H1 (cell line): ENCODE measurements at regions not wholly inside any gene's neighbourhood (a gene's known extent, or its start where the extent isn't known, plus 50 kb on each side); places are given as distances from the start of the nearest gene placed in this dataset.

ENCODE experiments used
- CTCF ChIA-PET: fragments of 300-600 bp; sonication (Branson Sonifier 250); formaldehyde crosslinking; loops from one replicate; lab custom pipeline; 2021; ENCODE audit not compliant: partially characterized antibody; lab: Charles Lee
- POLR2A ChIA-PET: fragments of 300-600 bp; sonication (Branson Sonifier 250); formaldehyde crosslinking; loops from one replicate; lab custom pipeline; 2021; ENCODE audit warnings: inconsistent platforms; ENCODE audit not compliant: partially characterized antibody; lab: Charles Lee
- DNase-seq, 2 experiments: peaks; one replicate each; pipeline versions ENCODE4 v3.0.0 to v3.0.0-alpha.2; 2010 to 2022; ENCODE audit warnings: low spot score in 2 of 2, low read depth in 1 of 2, mixed read lengths in 1 of 2
- FAIRE-seq: peaks from 2 replicates; lab custom pipeline; 2011; peaks lifted over from hg19 to GRCh38; lab: Jason Lieb, UNC
- H2AFZ ChIP-seq: 2 replicates; pipeline ENCODE4 v1.8.1; 2012; ENCODE audit warnings: low read length, inconsistent platforms
- H2AK5ac ChIP-seq: 2 replicates; pipeline ENCODE4 v1.6.1; 2013; ENCODE audit warnings: low read depth, low read length
- H2BK120ac ChIP-seq: replicated peaks from 2 replicates; pipeline ENCODE3; 2013; ENCODE audit warnings: low read depth, low read length, inconsistent platforms
- H2BK12ac ChIP-seq: 2 replicates; pipeline ENCODE4 v1.6.1; 2013; ENCODE audit warnings: low read depth, low read length
- H2BK15ac ChIP-seq: 2 replicates; pipeline ENCODE4 v1.6.1; 2013; ENCODE audit warnings: low read length
- H2BK20ac ChIP-seq: 2 replicates; pipeline ENCODE4 v1.6.1; 2013; ENCODE audit warnings: low read length
- H2BK5ac ChIP-seq: 2 replicates; pipeline ENCODE4 v1.6.1; 2013; ENCODE audit warnings: low read depth, low read length
- H3K14ac ChIP-seq: 2 replicates; pipeline ENCODE4 v1.6.1; 2013; ENCODE audit warnings: inconsistent platforms; ENCODE audit not compliant: insufficient read length
- H3K18ac ChIP-seq: 2 replicates; pipeline ENCODE4 v1.6.1; 2013; ENCODE audit warnings: low read length; ENCODE audit errors: extremely low read depth
- H3K23ac ChIP-seq: 2 replicates; pipeline ENCODE4 v1.6.1; 2013; ENCODE audit warnings: inconsistent platforms; ENCODE audit not compliant: insufficient read length
- H3K23me2 ChIP-seq: 2 replicates; pipeline ENCODE4 v1.6.1; 2013; ENCODE audit warnings: low read depth, low read length
- H3K27ac ChIP-seq: 2 replicates; pipeline ENCODE4 v1.6.1; 2011; ENCODE audit warnings: low read depth, low read length, inconsistent platforms
- H3K27me3 ChIP-seq, 4 experiments: replicated peaks in 1 of 4; 1 replicate in 1 of 4; 2 replicates in 3 of 4; pipeline versions ENCODE4 v1.6.1 to v1.8.1; 2011 to 2013; ENCODE audit warnings: low read length in 3 of 4, mild to moderate bottlenecking in 3 of 4, inconsistent platforms in 2 of 4, mixed read lengths in 2 of 4, moderate library complexity in 1 of 4; ENCODE audit not compliant: control insufficient read depth in 3 of 4, insufficient read depth in 3 of 4; ENCODE audit errors: extremely low read depth in 1 of 4
- H3K36me3 ChIP-seq, 4 experiments: 2 replicates each; pipeline versions ENCODE4 v1.6.1 to v1.8.1; 2011 to 2013; ENCODE audit warnings: mild to moderate bottlenecking in 4 of 4, low read length in 3 of 4, moderate library complexity in 2 of 4, control low read depth in 1 of 4, inconsistent platforms in 1 of 4; ENCODE audit not compliant: insufficient read depth in 4 of 4, control insufficient read depth in 2 of 4
- H3K4ac ChIP-seq: replicated peaks from 2 replicates; pipeline ENCODE3; 2013; ENCODE audit warnings: low read length, low read depth, mixed read lengths, inconsistent platforms; ENCODE audit not compliant: insufficient read length
- H3K4me1 ChIP-seq, 4 experiments: replicated peaks in 1 of 4; 1 replicate in 1 of 4; 2 replicates in 3 of 4; pipeline versions ENCODE4 v1.6.1 to v1.8.1; 2011 to 2013; ENCODE audit warnings: low read length in 3 of 4, inconsistent platforms in 2 of 4, mixed read lengths in 1 of 4; ENCODE audit not compliant: insufficient read depth in 4 of 4, control insufficient read depth in 3 of 4
- H3K4me2 ChIP-seq, 2 experiments: 2 replicates each; pipeline versions ENCODE4 v1.6.1 to v1.8.1; 2011 to 2013; ENCODE audit warnings: low read depth in 2 of 2, low read length in 2 of 2, control low read depth in 1 of 2, inconsistent platforms in 1 of 2, mild to moderate bottlenecking in 1 of 2; ENCODE audit not compliant: insufficient read depth in 1 of 2
- H3K4me3 ChIP-seq, 4 experiments: fragments of 200-600, 300-600 bp in 1 of 4; sonication (generic), shearing (Covaris generic), sonication (Bioruptor Twin) in 1 of 4; 2 replicates each; pipeline versions ENCODE4 v1.5.1 to v1.8.1; 2011 to 2016; ENCODE audit warnings: low read length in 4 of 4, low read depth in 3 of 4, control low read depth in 2 of 4, inconsistent platforms in 2 of 4, mild to moderate bottlenecking in 2 of 4, mixed read lengths in 1 of 4, moderate library complexity in 1 of 4; ENCODE audit not compliant: insufficient read depth in 2 of 4; ENCODE audit errors: extremely low read depth in 1 of 4
- H3K56ac ChIP-seq: replicated peaks from 2 replicates; pipeline ENCODE3; 2013; ENCODE audit warnings: low read depth, mild to moderate bottlenecking, mixed read lengths, low read length, inconsistent platforms; ENCODE audit not compliant: insufficient read length
- H3K79me1 ChIP-seq: 2 replicates; pipeline ENCODE4 v1.6.1; 2013; ENCODE audit warnings: low read depth, low read length, control low read depth
- H3K79me2 ChIP-seq, 2 experiments: 2 replicates each; pipeline versions ENCODE4 v1.6.1 to v1.8.1; 2012 to 2013; ENCODE audit warnings: low read length in 2 of 2, mild to moderate bottlenecking in 2 of 2, inconsistent platforms in 1 of 2; ENCODE audit not compliant: insufficient read depth in 2 of 2, control insufficient read depth in 1 of 2
- H3K9ac ChIP-seq, 4 experiments: replicated peaks in 1 of 4; 1 replicate in 1 of 4; 2 replicates in 3 of 4; pipeline versions ENCODE4 v1.6.1 to v1.8.1; 2011 to 2013; ENCODE audit warnings: low read depth in 3 of 4, low read length in 3 of 4, control low read depth in 2 of 4, mild to moderate bottlenecking in 2 of 4, moderate library complexity in 2 of 4, inconsistent platforms in 1 of 4; ENCODE audit errors: extremely low read depth in 1 of 4
- H3K9me3 ChIP-seq, 2 experiments: 2 replicates each; pipeline versions ENCODE4 v1.6.1 to v1.8.1; 2012 to 2013; ENCODE audit warnings: mild to moderate bottlenecking in 2 of 2, moderate library complexity in 2 of 2, control low read depth in 1 of 2, inconsistent platforms in 1 of 2, low read depth in 1 of 2, low read length in 1 of 2, mixed read lengths in 1 of 2; ENCODE audit not compliant: insufficient read depth in 2 of 2
- H4K20me1 ChIP-seq, 2 experiments: replicated peaks in 1 of 2; 2 replicates each; pipeline versions ENCODE3 to v1.8.1; 2011 to 2013; ENCODE audit warnings: inconsistent platforms in 2 of 2, low read length in 2 of 2, mild to moderate bottlenecking in 1 of 2; ENCODE audit not compliant: insufficient read depth in 2 of 2, control insufficient read depth in 1 of 2
- H4K5ac ChIP-seq: 2 replicates; pipeline ENCODE4 v1.6.1; 2013; ENCODE audit warnings: low read length, low read depth, mixed read lengths, inconsistent platforms; ENCODE audit not compliant: insufficient read length
- H4K8ac ChIP-seq: 2 replicates; pipeline ENCODE4 v1.8.0; 2013; ENCODE audit warnings: mild to moderate bottlenecking, moderate library complexity, low read length, inconsistent platforms; ENCODE audit not compliant: insufficient read depth; ENCODE audit errors: extremely low read depth
- H4K91ac ChIP-seq: replicated peaks from 2 replicates; pipeline ENCODE3; 2013; ENCODE audit warnings: low read length, mixed read lengths, inconsistent platforms; ENCODE audit not compliant: insufficient read length
- EZH2 ChIP-seq: fragments of 200-600 bp; sonication (generic); IDR thresholded peaks from 2 replicates; pipeline ENCODE4 v1.7.1; 2012; ENCODE audit warnings: low read depth, mild to moderate bottlenecking, moderate library complexity, low read length, inconsistent platforms; ENCODE audit not compliant: severe bottlenecking
- MAX ChIP-seq: IDR thresholded peaks from 2 replicates; pipeline ENCODE4 v1.6.1; 2012; ENCODE audit warnings: inconsistent platforms
- NRF1 ChIP-seq: IDR thresholded peaks from 2 replicates; pipeline ENCODE4 v1.6.1; 2011; ENCODE audit warnings: mild to moderate bottlenecking, low read depth, low read length, improper control_type of control experiment
- SP2 ChIP-seq: IDR thresholded peaks from 2 replicates; pipeline ENCODE4 v1.6.1; 2012; ENCODE audit warnings: mild to moderate bottlenecking, low read length, inconsistent platforms
- TBP ChIP-seq: IDR thresholded peaks from 2 replicates; pipeline ENCODE4 v1.6.1; 2011; ENCODE audit warnings: low read depth, low read length, improper control_type of control experiment
- WGBS, 2 experiments: shearing (Covaris generic) in 1 of 2; methylation state at CpG; one replicate each; pipeline versions ENCODE4 v1.1.6 to v1.1.7; 2013 to 2015; ENCODE audit warnings: low lambda C conversion rate in 2 of 2, mixed read lengths in 2 of 2, inconsistent platforms in 1 of 2, low coverage in 1 of 2, missing lambda C conversion rate in 1 of 2; ENCODE audit not compliant: insufficient replicate concordance in 2 of 2, insufficient coverage in 1 of 2, insufficient read length in 1 of 2; ENCODE audit errors: extremely low coverage in 1 of 2, missing lambda C conversion rate in 1 of 2; 5-methylcytosine and 5-hydroxymethylcytosine counted together
- TF ChIP-seq, protein P1 (sequence below): IDR thresholded peaks from 2 replicates; pipeline ENCODE4 v1.6.1; 2011; ENCODE audit warnings: low read depth, mild to moderate bottlenecking, low read length; ENCODE audit not compliant: insufficient read depth

DNA sequence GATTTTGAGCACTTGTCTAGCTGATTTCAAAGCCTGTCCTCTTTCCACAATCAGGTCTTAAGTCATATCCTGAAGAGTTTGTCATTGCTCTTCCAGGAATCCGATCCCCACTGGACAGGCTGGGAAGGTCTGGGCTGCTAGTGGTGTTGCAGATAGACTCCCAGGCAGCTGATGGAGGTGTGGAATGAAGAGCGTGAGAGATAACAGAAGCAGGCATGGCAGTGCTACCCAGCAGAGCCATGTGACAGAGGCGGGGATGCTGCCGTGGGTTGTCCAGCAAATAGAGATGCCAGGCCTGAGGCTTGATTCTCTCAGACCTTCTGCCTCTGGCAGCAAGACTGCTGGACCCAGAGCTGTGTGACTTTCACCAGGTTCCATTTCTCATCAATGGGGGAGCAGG, 116.5 kb upstream of the EEPD1 start:
- whole genome bisulfite sequencing, 2 experiments, result 75% methylated on average over 4 of the region's 4 CpGs; no CpG with 5 or more reads in 1 of the 2 experiments
- Histone ChIP-seq H4K8ac (no peak overlapping the region), H2BK120ac (no peak overlapping the region), H2AFZ (no peak overlapping the region), H3K79me2 (no peaks in the 10 kb centered on the region), H3K36me3 (no peaks in the 10 kb centered on the region), H4K5ac (no peak overlapping the region), H2BK15ac (no peak overlapping the region), H3K4me3 (no peak overlapping the region), H3K27me3 (no peaks in the 10 kb centered on the region)
- CTCF ChIA-PET, result interaction anchor here (1.0 to 2.3 kb wide), 3 partner anchors 11 to 51 kb away, joined by 3 to 10 read pairs (median 3); no protein-coding TSS in a partner anchor
- POLR2A ChIA-PET, result no interaction called here
- DNase-seq, result no peak
- TF ChIP-seq SP2, result no peak
- no peak for TF ChIP-seq MAX
- TF ChIP-seq NRF1, result no peak
- TF ChIP-seq EZH2, result no peak
- TF ChIP-seq, protein P1, sequence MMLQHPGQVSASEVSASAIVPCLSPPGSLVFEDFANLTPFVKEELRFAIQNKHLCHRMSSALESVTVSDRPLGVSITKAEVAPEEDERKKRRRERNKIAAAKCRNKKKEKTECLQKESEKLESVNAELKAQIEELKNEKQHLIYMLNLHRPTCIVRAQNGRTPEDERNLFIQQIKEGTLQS, result no peak
- no peak for TF ChIP-seq TBP
- TF ChIP-seq, all 59 proteins: peak for 0
- Histone ChIP-seq H3K23me2 (no peaks in the 10 kb centered on the region), H3K79me1 (no peaks in the 10 kb centered on the region), H2AK5ac (no peak overlapping the region), H3K4ac (no peak overlapping the region), H3K23ac (no peak overlapping the region), H2BK20ac (no peak overlapping the region), H2BK12ac (no peak overlapping the region), H3K14ac (no peak overlapping the region), H3K9me3 (no peaks in the 10 kb centered on the region), H3K27ac (no peak overlapping the region), H3K9ac (no peak overlapping the region), H3K4me2 (no peak overlapping the region), H3K4me1 (peaks cover 3 to 12% (median 3%) of the 10 kb centered on the region in 4 experiments; a peak in 3 of 7 replicates), H4K20me1 (no peaks in the 10 kb centered on the region), H3K18ac (no peak overlapping the region), H4K91ac (no peak overlapping the region), H2BK5ac (no peak overlapping the region), H3K56ac (no peak overlapping the region)
- FAIRE-seq, result no peak
